ENCODE measurements at regions not wholly inside any gene's neighbourhood (a gene's known extent, or its start where the extent isn't known, plus 50 kb on each side); places are given as distances from the start of the nearest gene placed in this dataset.

- Histone ChIP-seq H3K27ac (no peak overlapping the region), H3K36me3 (replicated peaks; ENCODE audit: insufficient read depth, low read depth) (no peaks in the 10 kb centered on the region), H3K4me3 (no peak overlapping the region), H3K9me2 (replicated peaks; ENCODE audit: insufficient read depth) (no peaks in the 10 kb centered on the region), H3K79me2 (no peaks in the 10 kb centered on the region), H3K27me3 (no peaks in the 10 kb centered on the region), H3K4me1 (ENCODE audit: insufficient read depth) (no peaks in the 10 kb centered on the region), H2AFZ (no peak overlapping the region), H3K9me3 (ENCODE audit: low read depth) (no peaks in the 10 kb centered on the region), H4K20me1 (ENCODE audit: insufficient read depth, poor library complexity, severe bottlenecking) (no peaks in the 10 kb centered on the region), H3K4me2 (no peak overlapping the region)
- WGBS (ENCODE audit: low lambda C conversion rate, missing lambda C conversion rate), result 46% methylated on average over 4 of the region's 4 CpGs
- TF ChIP-seq CTCF (IDR thresholded peaks at IDR 0.05; ENCODE audit: poor library complexity) (no peak), EZH2 (IDR thresholded peaks at IDR 0.05; ENCODE audit: borderline replicate concordance) (no peak), EZH2phosphoT487 (IDR thresholded peaks at IDR 0.05; ENCODE audit: low read depth, severe bottlenecking, unreplicated experiment) (no peak)
- DNase-seq (ENCODE audit: low spot score), result no peak
Observed at GRCh38 chrX:121581885-121582284, 534.5 kb downstream of the GLUD2 start.

GRCh38 chrX:121585626-121586025 is 538.2 kb downstream of the GLUD2 start:
- DNase-seq (ENCODE audit: low spot score), result no peak
- no peaks in the 10 kb centered on the region for H3K4me1 ChIP-seq (ENCODE audit: insufficient read depth)
- no peak overlapping the region for H3K27ac ChIP-seq
- H3K9me2 ChIP-seq (replicated peaks; ENCODE audit: insufficient read depth), result no peaks in the 10 kb centered on the region
- TF ChIP-seq CTCF (IDR thresholded peaks at IDR 0.05; ENCODE audit: poor library complexity), result no peak
- TF ChIP-seq EZH2phosphoT487 (IDR thresholded peaks at IDR 0.05; ENCODE audit: low read depth, severe bottlenecking, unreplicated experiment), result no peak
- TF ChIP-seq EZH2 (IDR thresholded peaks at IDR 0.05; ENCODE audit: borderline replicate concordance), result no peak
- no peaks in the 10 kb centered on the region for H4K20me1 ChIP-seq (ENCODE audit: insufficient read depth, poor library complexity, severe bottlenecking)
- H3K27me3 ChIP-seq, result no peaks in the 10 kb centered on the region
- H3K79me2 ChIP-seq, result no peaks in the 10 kb centered on the region
- no peak overlapping the region for H3K4me3 ChIP-seq
- H2AFZ ChIP-seq, result no peak overlapping the region
- H3K36me3 ChIP-seq (replicated peaks; ENCODE audit: insufficient read depth, low read depth), result no peaks in the 10 kb centered on the region
- H3K4me2 ChIP-seq, result no peak overlapping the region
- 68% methylated on average over 3 of the region's 3 CpGs for WGBS (ENCODE audit: low lambda C conversion rate, missing lambda C conversion rate)
- no peaks in the 10 kb centered on the region for H3K9me3 ChIP-seq (ENCODE audit: low read depth)

GRCh38 chrX:121592884-121593283 is 545.5 kb downstream of the GLUD2 start:
- H3K4me2 ChIP-seq, result no peak overlapping the region
- no peaks in the 10 kb centered on the region for H3K9me2 ChIP-seq (replicated peaks; ENCODE audit: insufficient read depth)
- H2AFZ ChIP-seq, result no peak overlapping the region
- no peaks in the 10 kb centered on the region for H3K27me3 ChIP-seq
- no peaks in the 10 kb centered on the region for H4K20me1 ChIP-seq (ENCODE audit: insufficient read depth, poor library complexity, severe bottlenecking)
- H3K9me3 ChIP-seq (ENCODE audit: low read depth), result no peaks in the 10 kb centered on the region
- 76% methylated on average over 3 of the region's 3 CpGs for WGBS (ENCODE audit: low lambda C conversion rate, missing lambda C conversion rate)
- no peak overlapping the region for H3K4me3 ChIP-seq
- no peaks in the 10 kb centered on the region for H3K36me3 ChIP-seq (replicated peaks; ENCODE audit: insufficient read depth, low read depth)
- no peak for DNase-seq (ENCODE audit: low spot score)
- TF ChIP-seq EZH2phosphoT487 (IDR thresholded peaks at IDR 0.05; ENCODE audit: low read depth, severe bottlenecking, unreplicated experiment) (no peak), EZH2 (IDR thresholded peaks at IDR 0.05; ENCODE audit: borderline replicate concordance) (no peak), CTCF (IDR thresholded peaks at IDR 0.05; ENCODE audit: poor library complexity) (no peak)
- H3K27ac ChIP-seq, result no peak overlapping the region
- H3K4me1 ChIP-seq (ENCODE audit: insufficient read depth), result no peaks in the 10 kb centered on the region
- H3K79me2 ChIP-seq, result no peaks in the 10 kb centered on the region

GRCh38 chrX:121598356-121598755 is 550.9 kb downstream of the GLUD2 start:
- no peaks in the 10 kb centered on the region for H3K9me3 ChIP-seq (ENCODE audit: low read depth)
- H4K20me1 ChIP-seq (ENCODE audit: insufficient read depth, poor library complexity, severe bottlenecking), result no peaks in the 10 kb centered on the region
- no peaks in the 10 kb centered on the region for H3K36me3 ChIP-seq (replicated peaks; ENCODE audit: insufficient read depth, low read depth)
- DNase-seq (ENCODE audit: low spot score), result no peak
- H3K4me1 ChIP-seq (ENCODE audit: insufficient read depth), result no peaks in the 10 kb centered on the region
- no peak overlapping the region for H3K4me3 ChIP-seq
- no peaks in the 10 kb centered on the region for H3K27me3 ChIP-seq
- no peaks in the 10 kb centered on the region for H3K9me2 ChIP-seq (replicated peaks; ENCODE audit: insufficient read depth)
- H3K4me2 ChIP-seq, result no peak overlapping the region
- no peaks in the 10 kb centered on the region for H3K79me2 ChIP-seq
- H3K27ac ChIP-seq, result no peak overlapping the region
- 45% methylated on average over 2 of the region's 2 CpGs for WGBS (ENCODE audit: low lambda C conversion rate, missing lambda C conversion rate)
- no peak overlapping the region for H2AFZ ChIP-seq
- TF ChIP-seq CTCF (IDR thresholded peaks at IDR 0.05; ENCODE audit: poor library complexity) (no peak), EZH2 (IDR thresholded peaks at IDR 0.05; ENCODE audit: borderline replicate concordance) (no peak), EZH2phosphoT487 (IDR thresholded peaks at IDR 0.05; ENCODE audit: low read depth, severe bottlenecking, unreplicated experiment) (no peak)

All from hepatocyte (in vitro differentiated cells).